ENCODE measurements at regions not wholly inside any gene's neighbourhood (a gene's known extent, or its start where the extent isn't known, plus 50 kb on each side); places are given as distances from the start of the nearest gene placed in this dataset.
"Not testable (repeated sequence)": the region's sequence is repeated elsewhere in the genome, so short reads cannot be mapped to it uniquely, and the experiment has no call there.

- DNase-seq; in situ Hi-C loops (cut with HindIII; ENCODE audit: low pct_ligation_motif_present, low pct_unique_long_range_greater_than_20kb, low sequenced_read_pairs): not testable (repeated sequence)
These were observed 113.4 kb downstream of the XPNPEP1 start for GRCh38 chr10:109809954-109810353.

DNA sequence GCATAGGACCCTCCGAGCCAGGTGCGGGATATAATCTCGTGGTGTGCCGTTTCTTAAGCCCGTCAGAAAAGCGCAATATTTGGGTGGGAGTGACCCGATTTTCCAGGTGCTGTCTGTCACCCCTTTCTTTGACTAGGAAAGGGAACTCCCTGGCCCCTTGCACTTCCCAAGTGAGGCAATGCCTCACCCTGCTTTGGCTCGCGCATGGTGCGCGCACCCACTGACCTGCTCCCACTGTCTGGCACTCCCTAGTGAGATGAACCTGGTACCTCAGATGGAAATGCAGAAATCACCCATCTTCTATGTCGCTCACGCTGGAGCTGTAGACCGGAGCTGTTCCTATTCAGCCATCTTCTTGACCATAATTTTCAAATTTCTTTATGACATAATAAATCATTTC lies 122.1 kb downstream of the XPNPEP1 start:
- DNase-seq; in situ Hi-C loops (cut with HindIII; ENCODE audit: low pct_ligation_motif_present, low pct_unique_long_range_greater_than_20kb, low sequenced_read_pairs): not testable (repeated sequence)

DNA sequence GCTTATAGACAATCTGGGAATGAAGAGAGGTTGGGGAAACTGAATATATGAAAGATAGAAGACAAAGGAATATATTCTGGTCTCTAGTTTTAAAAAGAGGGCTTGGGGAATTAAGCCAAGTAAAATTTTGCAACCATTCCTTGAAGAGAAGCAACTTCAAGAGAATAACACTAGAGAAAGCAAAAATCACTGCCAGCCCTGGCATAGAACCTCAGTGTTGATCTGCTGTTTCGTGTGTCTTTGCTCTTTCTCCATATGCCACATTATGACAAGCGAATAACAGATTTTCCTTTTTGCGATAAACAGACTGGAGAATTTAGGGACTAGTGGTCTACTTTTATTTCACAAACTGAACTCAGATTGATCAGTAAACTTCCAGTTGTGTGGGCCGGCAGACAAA lies 132.7 kb downstream of the XPNPEP1 start:
- in situ Hi-C loops (cut with HindIII; ENCODE audit: low pct_ligation_motif_present, low pct_unique_long_range_greater_than_20kb, low sequenced_read_pairs), result no loop called here
- DNase-seq, result no peak

DNA sequence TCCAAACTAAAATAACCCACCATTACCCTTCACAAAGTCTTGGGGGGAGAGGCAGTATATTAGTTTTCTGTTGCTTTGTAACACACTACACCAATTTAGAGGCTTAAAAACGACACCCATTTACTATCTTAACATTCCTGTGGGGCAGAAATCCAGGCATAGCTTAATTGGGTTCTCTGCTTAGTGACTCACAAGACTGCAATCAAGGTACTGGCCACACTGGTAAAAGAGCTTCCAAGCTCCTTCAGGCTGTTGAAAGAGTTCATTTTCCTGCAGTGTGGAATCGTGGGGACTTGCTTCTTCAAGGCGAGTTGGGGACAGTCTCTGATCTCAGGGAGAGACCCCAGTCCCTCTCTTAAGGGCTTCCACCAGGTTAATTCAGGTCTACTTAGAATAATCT lies 139.1 kb downstream of the XPNPEP1 start:
- no peak for DNase-seq
- in situ Hi-C loops (cut with HindIII; ENCODE audit: low pct_ligation_motif_present, low pct_unique_long_range_greater_than_20kb, low sequenced_read_pairs), result no loop called here

GRCh38 chr10:109783286-109783685 lies 140.0 kb downstream of the XPNPEP1 start:
- in situ Hi-C loops (cut with HindIII; ENCODE audit: low pct_ligation_motif_present, low pct_unique_long_range_greater_than_20kb, low sequenced_read_pairs), result no loop called here
- DNase-seq, result no peak

DNA sequence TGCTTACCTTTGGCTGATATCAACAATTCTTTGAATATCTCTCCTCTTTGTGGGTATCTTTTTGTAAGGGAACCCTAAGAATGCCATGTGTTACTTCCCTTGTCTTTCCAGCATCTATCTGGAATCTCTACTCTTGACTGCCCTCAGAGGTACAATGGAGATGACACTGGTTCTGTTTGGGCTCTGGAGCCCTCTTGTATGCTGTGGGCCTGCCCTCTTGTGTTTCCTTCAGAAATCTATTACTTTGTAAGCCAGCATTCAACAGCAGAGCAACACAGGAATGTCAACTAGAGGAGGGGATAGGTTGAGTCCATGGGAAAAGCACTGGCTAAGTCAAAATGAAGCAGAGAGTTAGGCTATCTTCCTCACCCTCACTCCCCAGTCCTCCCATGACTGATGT lies 142.3 kb downstream of the XPNPEP1 start:
- in situ Hi-C loops (cut with HindIII; ENCODE audit: low pct_ligation_motif_present, low pct_unique_long_range_greater_than_20kb, low sequenced_read_pairs), result no loop called here

GRCh38 chr10:109778993-109779392 lies 144.3 kb downstream of the XPNPEP1 start:
- in situ Hi-C loops (cut with HindIII; ENCODE audit: low pct_ligation_motif_present, low pct_unique_long_range_greater_than_20kb, low sequenced_read_pairs), result no loop called here
- DNase-seq, result no peak

More for the DNA sequence above, 142.3 kb downstream of the XPNPEP1 start:
- no peak for DNase-seq

GRCh38 chr10:109774121-109774440 lies 149.2 kb downstream of the XPNPEP1 start:
- no peak for DNase-seq
- in situ Hi-C loops (cut with HindIII; ENCODE audit: low pct_ligation_motif_present, low pct_unique_long_range_greater_than_20kb, low sequenced_read_pairs), result no loop called here

GRCh38 chr10:109773288-109774120 lies 149.8 kb downstream of the XPNPEP1 start:
- in situ Hi-C loops (cut with HindIII; ENCODE audit: low pct_ligation_motif_present, low pct_unique_long_range_greater_than_20kb, low sequenced_read_pairs), result no loop called here
- DNase-seq, result peak; percentile 50

GRCh38 chr10:109770663-109771062 lies 152.6 kb downstream of the XPNPEP1 start:
- no peak for DNase-seq
- in situ Hi-C loops (cut with HindIII; ENCODE audit: low pct_ligation_motif_present, low pct_unique_long_range_greater_than_20kb, low sequenced_read_pairs), result no loop called here

GRCh38 chr10:109769966-109770365 lies 153.3 kb downstream of the XPNPEP1 start:
- no peak for DNase-seq
- in situ Hi-C loops (cut with HindIII; ENCODE audit: low pct_ligation_motif_present, low pct_unique_long_range_greater_than_20kb, low sequenced_read_pairs), result no loop called here

- DNase-seq, result no peak
- in situ Hi-C loops (cut with HindIII; ENCODE audit: low pct_ligation_motif_present, low pct_unique_long_range_greater_than_20kb, low sequenced_read_pairs), result no loop called here
These were observed 157.5 kb downstream of the XPNPEP1 start for GRCh38 chr10:109765838-109766237.

DNA sequence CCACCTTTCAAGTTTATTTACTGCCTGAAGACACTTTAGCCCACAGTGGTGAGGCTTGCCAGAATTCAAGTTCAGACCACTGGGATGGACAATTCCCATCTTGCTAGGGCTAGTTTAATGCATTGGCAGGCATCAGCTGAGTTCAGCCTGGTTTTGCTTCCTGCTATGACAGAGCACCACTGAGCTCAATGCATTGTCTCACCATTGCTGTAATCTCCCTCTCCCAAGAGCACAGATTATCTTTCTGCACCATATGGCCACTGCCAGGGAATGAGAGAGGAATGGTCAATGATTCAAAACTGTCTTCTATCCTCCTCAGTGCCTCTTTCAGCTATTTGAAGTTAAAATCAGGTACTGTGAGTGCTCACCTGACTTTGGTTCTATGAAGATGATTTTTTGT lies 160.8 kb downstream of the XPNPEP1 start:
- DNase-seq, result no peak
- in situ Hi-C loops (cut with HindIII; ENCODE audit: low pct_ligation_motif_present, low pct_unique_long_range_greater_than_20kb, low sequenced_read_pairs), result no loop called here

- DNase-seq; in situ Hi-C loops (cut with HindIII; ENCODE audit: low pct_ligation_motif_present, low pct_unique_long_range_greater_than_20kb, low sequenced_read_pairs): not testable (repeated sequence)
These were observed 165.6 kb downstream of the XPNPEP1 start for GRCh38 chr10:109757670-109758069.

- no peak for DNase-seq
- in situ Hi-C loops (cut with HindIII; ENCODE audit: low pct_ligation_motif_present, low pct_unique_long_range_greater_than_20kb, low sequenced_read_pairs), result no loop called here
These were observed 176.4 kb downstream of the XPNPEP1 start for GRCh38 chr10:109746861-109747260.

DNA sequence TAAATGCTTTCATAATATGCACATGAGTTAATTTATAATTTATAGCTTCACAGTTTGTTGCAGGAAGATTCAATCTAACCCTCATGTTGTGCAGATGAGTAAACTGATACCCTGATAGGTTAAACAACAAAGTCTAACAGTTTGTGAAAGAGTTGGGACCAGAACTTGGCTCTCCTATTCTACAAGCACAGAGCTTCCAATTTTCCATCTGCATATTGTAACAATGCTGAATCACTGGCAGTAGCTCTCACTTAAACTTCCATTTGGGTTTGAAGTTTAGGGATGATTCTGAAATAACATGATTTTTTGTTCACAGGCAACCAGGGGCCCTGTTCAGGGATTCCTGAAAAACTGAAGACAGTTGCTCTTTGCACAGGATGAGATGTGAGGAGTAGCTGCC lies 179.3 kb downstream of the XPNPEP1 start:
- in situ Hi-C loops (cut with HindIII; ENCODE audit: low pct_ligation_motif_present, low pct_unique_long_range_greater_than_20kb, low sequenced_read_pairs), result no loop called here
- no peak for DNase-seq

DNA sequence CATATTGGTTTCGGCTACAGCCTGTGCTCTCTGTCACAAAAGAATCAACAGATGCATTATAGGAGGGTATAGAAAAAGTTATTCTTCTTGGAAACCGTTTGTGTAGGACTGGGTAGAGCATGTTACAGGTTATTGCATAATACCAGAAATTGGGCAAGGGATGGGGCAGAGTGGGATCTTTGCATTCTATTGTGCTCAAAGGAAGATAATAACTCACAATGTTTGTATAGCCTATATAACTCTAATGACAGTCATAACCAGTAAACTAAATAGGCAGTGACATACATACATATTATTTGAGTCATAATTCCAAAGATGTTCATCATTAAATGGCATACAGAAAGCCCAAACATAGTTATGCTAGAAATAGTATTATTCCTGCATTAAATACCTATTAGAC lies 179.7 kb downstream of the XPNPEP1 start:
- DNase-seq, result no peak
- in situ Hi-C loops (cut with HindIII; ENCODE audit: low pct_ligation_motif_present, low pct_unique_long_range_greater_than_20kb, low sequenced_read_pairs), result no loop called here

GRCh38 chr10:109743146-109743545 lies 180.2 kb downstream of the XPNPEP1 start:
- in situ Hi-C loops (cut with HindIII; ENCODE audit: low pct_ligation_motif_present, low pct_unique_long_range_greater_than_20kb, low sequenced_read_pairs), result no loop called here
- DNase-seq, result no peak

- in situ Hi-C loops (cut with HindIII; ENCODE audit: low pct_ligation_motif_present, low pct_unique_long_range_greater_than_20kb, low sequenced_read_pairs), result no loop called here
- DNase-seq, result no peak
These were observed 181.6 kb downstream of the XPNPEP1 start for GRCh38 chr10:109741712-109742111.

DNA sequence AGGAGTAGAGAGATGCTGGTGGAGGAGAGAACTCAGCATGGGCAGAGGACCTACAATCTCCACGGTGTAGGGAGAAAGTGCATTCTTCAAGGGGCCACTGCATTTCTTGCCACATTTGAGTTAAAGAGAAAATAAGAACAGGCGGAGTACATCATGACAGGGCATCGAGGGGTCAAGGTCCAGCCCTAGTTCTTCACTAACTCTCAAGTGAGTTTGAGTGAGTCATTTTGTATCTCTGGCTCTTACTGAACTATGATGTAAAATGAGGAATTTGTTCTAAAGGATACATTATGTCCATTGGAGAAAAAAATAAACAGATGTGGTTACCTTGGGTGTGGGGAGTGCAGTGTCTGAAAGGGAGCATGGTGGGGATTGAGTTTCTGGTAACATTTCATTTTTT lies 182.9 kb downstream of the XPNPEP1 start:
- no peak for DNase-seq
- in situ Hi-C loops (cut with HindIII; ENCODE audit: low pct_ligation_motif_present, low pct_unique_long_range_greater_than_20kb, low sequenced_read_pairs), result no loop called here

DNA sequence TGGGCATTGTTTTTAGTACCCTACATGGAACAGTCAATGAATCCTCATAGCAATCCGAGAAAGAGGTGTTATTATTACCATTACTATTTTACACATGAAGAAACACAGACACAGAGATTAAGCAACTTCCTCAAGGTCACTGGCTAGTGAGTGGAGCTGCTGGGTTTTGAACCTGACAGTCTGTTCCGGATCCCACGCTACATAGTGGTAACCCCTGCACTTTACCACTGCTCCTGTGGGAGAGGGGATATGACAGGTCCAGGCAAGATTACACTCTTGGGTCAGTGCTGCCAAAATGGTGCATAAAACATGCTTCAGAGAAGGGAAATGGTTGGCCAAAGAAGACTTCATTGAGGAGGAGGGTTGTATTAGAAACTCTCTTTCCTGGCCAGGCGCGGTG lies 185.7 kb downstream of the XPNPEP1 start:
- in situ Hi-C loops (cut with HindIII; ENCODE audit: low pct_ligation_motif_present, low pct_unique_long_range_greater_than_20kb, low sequenced_read_pairs), result no loop called here
- DNase-seq, result no peak
